Right renal pelvis (tissue), 4 donors: ENCODE measurements at regions not wholly inside any gene's neighbourhood (a gene's known extent, or its start where the extent isn't known, plus 50 kb on each side); places are given as distances from the start of the nearest gene placed in this dataset.
"Not testable (repeated sequence)": the region's sequence is repeated elsewhere in the genome, so short reads cannot be mapped to it uniquely, and the experiment has no call there.

Experiments used
- DNase-seq, 4 donors: peaks; one replicate each; pipeline ENCODE4 v3.0.0-alpha.2; 2013; ENCODE audit warnings: low read depth in 4 of 4, low spot score in 3 of 4, missing footprints in 1 of 4

GRCh38 chr13:112172641-112173251 lies 105.8 kb downstream of the SOX1 start:
- no peak for DNase-seq

GRCh38 chr13:112174476-112175110 lies 107.6 kb downstream of the SOX1 start:
- DNase-seq = no peak

- DNase-seq = no peak
Measured at GRCh38 chr13:112175162-112176075, 108.5 kb downstream of the SOX1 start.

- DNase-seq = not testable (repeated sequence)
Measured at GRCh38 chr13:112176141-112177119, 109.5 kb downstream of the SOX1 start.

GRCh38 chr13:112177450-112178288 lies 110.7 kb downstream of the SOX1 start:
- DNase-seq = peak; percentile 21 to 47 (median 36)

GRCh38 chr13:112178769-112179168 lies 111.8 kb downstream of the SOX1 start:
- DNase-seq = no peak

GRCh38 chr13:112179421-112179820 lies 112.5 kb downstream of the SOX1 start:
- DNase-seq = no peak

- DNase-seq = no peak
Measured at GRCh38 chr13:112179995-112180394, 113.0 kb downstream of the SOX1 start.

- DNase-seq = no peak
Measured at GRCh38 chr13:112181336-112182067, 114.6 kb downstream of the SOX1 start.

GRCh38 chr13:112182251-112182650 lies 115.3 kb downstream of the SOX1 start:
- no peak for DNase-seq

- no peak for DNase-seq
Measured at GRCh38 chr13:112182846-112183531, 116.0 kb downstream of the SOX1 start.

- DNase-seq = no peak
Measured at GRCh38 chr13:112183532-112184090, 116.7 kb downstream of the SOX1 start.

- DNase-seq = no peak
Measured at GRCh38 chr13:112184261-112184660, 117.3 kb downstream of the SOX1 start.

- no peak for DNase-seq
Measured at GRCh38 chr13:112184851-112185371, 118.0 kb downstream of the SOX1 start.

GRCh38 chr13:112185466-112185865 lies 118.5 kb downstream of the SOX1 start:
- no peak for DNase-seq

- DNase-seq = no peak
Measured at GRCh38 chr13:112186091-112186490, 119.1 kb downstream of the SOX1 start.

- no peak for DNase-seq
Measured at GRCh38 chr13:112187527-112188297, 120.8 kb downstream of the SOX1 start.
